ENCODE measurements at regions not wholly inside any gene's neighbourhood (a gene's known extent, or its start where the extent isn't known, plus 50 kb on each side); places are given as distances from the start of the nearest gene placed in this dataset.

DNA sequence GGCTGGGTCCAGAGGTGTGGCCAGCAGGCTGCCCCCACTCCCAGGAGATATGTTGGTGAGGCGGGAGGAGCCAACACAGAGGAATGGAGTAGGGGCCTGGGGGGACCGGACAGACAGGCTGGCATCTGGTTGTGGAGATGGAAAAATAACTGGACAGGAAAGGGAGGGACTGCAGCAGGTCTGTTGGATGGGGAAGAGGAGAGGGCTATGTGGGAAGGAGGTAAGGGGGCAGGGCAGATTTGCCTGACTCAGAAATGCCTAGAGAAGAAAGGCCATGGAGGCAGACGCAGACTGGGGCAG lies 160.4 kb downstream of the TRIM29 start:
- H3K36me3 Mint-ChIP-seq, result no peaks in the 10 kb centered on the region
- no peak overlapping the region for H3K4me3 Mint-ChIP-seq
- no peaks in the 10 kb centered on the region for H3K4me1 Mint-ChIP-seq (ENCODE audit: low read depth in 2 of 2)
- peaks cover 0 to 14% of the 10 kb centered on the region in 2 donors for H3K27me3 Mint-ChIP-seq
- H3K27ac Mint-ChIP-seq, result no peak overlapping the region
- no peaks in the 10 kb centered on the region for H3K9me3 Mint-ChIP-seq
- ATAC-seq (peak in 1 of 2 donors; percentile 38), DNase-seq (ENCODE audit: low spot score) (no peak)

DNA sequence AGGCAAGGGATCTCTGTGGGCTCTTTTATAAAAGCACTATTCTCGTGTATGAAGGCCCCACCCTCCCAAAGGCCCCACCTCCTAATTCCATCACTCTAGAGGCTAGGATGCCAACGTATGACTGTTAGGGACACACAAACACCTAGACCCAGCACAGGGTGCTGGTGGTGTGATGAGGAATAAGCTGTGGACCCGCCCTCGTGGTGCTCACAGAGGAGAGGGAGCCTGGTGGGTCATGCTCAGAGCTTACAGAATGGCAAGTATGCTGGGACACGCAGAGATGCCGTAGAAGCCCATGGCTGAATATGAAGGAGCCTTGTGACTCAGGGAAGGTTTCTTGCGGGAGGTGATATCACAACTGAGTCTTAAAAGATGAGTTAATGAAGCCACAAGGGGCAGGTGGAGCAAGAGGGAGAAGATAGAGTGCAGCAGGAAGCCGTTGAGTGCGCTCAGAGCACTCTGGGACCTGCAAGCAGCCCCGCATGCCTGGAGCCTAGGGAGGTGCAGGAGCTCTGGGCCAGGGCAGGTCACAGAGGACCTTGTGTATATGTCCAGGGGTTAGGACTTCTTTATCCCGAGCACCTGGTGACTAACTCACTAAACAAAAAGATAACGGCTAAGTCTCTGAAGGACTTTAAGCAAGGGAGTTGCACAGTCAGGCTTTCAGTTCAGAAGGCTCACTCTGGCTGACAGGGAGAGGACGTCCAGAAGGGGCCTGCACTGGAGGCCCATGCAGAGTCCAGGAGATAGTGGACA lies 160.9 kb downstream of the TRIM29 start:
- Mint-ChIP-seq H3K9me3 (no peaks in the 10 kb centered on the region), H3K27ac (no peak overlapping the region), H3K4me1 (ENCODE audit: low read depth in 2 of 2) (no peaks in the 10 kb centered on the region), H3K27me3 (peaks cover 0 to 14% of the 10 kb centered on the region in 2 donors), H3K4me3 (no peak overlapping the region), H3K36me3 (no peaks in the 10 kb centered on the region)
- ATAC-seq (no peak), DNase-seq (ENCODE audit: low spot score) (no peak)

DNA sequence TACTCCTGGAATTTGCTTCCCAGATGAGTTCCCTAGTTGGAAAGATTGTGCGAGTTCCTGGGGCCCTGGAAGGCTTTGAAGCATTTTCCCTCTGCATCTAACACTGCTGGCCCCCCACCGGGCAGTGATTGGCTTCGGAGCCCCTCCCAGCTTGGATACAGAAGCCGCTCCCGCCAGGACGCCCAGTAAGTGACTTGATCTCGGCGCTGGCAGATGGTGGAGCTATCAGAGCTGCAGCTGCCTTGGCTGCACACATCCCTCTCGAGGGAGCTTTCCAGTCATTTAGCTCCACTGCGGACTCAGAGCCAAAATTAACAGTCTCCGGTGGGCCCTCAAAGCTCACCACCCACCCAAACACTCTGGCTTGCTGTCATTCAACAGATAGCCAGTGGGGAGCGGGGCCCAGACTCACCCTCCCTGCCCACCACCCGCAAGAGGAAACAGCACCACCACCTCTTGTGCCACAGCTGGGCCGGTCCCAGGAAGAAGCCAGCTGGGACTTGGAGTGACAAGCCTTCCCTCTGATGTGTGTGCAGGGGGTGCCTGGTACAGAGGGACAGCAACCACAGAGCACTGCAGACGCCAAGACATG lies 162.3 kb downstream of the TRIM29 start:
- no peak for DNase-seq (ENCODE audit: low spot score)
- H3K9me3 Mint-ChIP-seq, result no peaks in the 10 kb centered on the region
- H3K36me3 Mint-ChIP-seq, result no peaks in the 10 kb centered on the region
- H3K4me1 Mint-ChIP-seq (ENCODE audit: low read depth in 2 of 2), result no peaks in the 10 kb centered on the region
- H3K27me3 Mint-ChIP-seq, result peaks cover 1 to 14% of the 10 kb centered on the region in 2 donors
- ATAC-seq, result no peak
- no peak overlapping the region for H3K4me3 Mint-ChIP-seq
- no peak overlapping the region for H3K27ac Mint-ChIP-seq

DNA sequence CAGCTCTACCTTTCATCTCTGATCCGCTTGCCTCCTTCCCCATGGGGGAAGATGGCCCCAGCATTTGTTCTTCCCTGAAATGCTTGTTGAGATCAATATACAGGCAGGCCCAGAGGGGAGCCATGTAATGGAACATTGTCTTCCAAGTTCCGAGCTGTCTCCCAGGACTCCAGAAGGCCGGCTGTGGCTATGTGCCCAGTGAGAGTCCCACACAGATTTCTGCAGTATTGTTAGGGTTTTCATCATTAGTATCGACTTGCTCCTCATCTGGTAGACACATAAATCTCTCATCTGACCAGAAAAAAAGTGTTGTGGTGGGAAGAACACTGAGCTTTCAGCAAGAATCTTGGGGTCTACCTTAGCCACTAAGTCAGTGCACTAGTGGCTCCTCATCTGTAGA lies 163.4 kb downstream of the TRIM29 start:
- ATAC-seq (no peak), DNase-seq (ENCODE audit: low spot score) (no peak)
- H3K27ac Mint-ChIP-seq, result no peak overlapping the region
- H3K9me3 Mint-ChIP-seq, result no peaks in the 10 kb centered on the region
- H3K4me3 Mint-ChIP-seq, result no peak overlapping the region
- peaks cover 5 to 14% of the 10 kb centered on the region in 2 donors for H3K27me3 Mint-ChIP-seq
- H3K36me3 Mint-ChIP-seq, result no peaks in the 10 kb centered on the region
- H3K4me1 Mint-ChIP-seq (ENCODE audit: low read depth in 2 of 2), result no peaks in the 10 kb centered on the region

DNA sequence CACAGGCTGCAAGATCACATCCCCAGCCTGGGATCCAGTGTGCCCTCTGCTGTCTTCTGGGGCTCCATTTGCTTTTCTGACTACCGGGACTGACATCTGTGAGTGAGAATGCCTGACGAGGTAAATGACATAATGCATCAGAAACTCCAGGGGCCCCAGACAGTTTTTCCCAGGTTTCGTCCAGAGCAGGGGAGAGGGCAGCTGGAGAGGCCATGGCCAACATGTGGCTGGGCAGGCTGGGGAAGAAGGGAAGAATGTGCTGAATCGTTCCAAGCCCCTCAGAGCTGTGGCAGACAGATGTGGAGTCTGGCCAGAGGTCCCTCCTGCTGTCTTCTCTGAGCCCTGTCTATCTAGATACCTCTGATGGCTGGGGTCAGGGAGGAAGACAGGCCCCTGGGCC lies 163.9 kb downstream of the TRIM29 start:
- peaks cover 9 to 14% of the 10 kb centered on the region in 2 donors for H3K27me3 Mint-ChIP-seq
- no peak overlapping the region for H3K4me3 Mint-ChIP-seq
- DNase-seq (ENCODE audit: low spot score), result no peak
- no peak overlapping the region for H3K27ac Mint-ChIP-seq
- H3K9me3 Mint-ChIP-seq, result no peaks in the 10 kb centered on the region
- no peaks in the 10 kb centered on the region for H3K36me3 Mint-ChIP-seq
- no peak for ATAC-seq
- no peaks in the 10 kb centered on the region for H3K4me1 Mint-ChIP-seq (ENCODE audit: low read depth in 2 of 2)

DNA sequence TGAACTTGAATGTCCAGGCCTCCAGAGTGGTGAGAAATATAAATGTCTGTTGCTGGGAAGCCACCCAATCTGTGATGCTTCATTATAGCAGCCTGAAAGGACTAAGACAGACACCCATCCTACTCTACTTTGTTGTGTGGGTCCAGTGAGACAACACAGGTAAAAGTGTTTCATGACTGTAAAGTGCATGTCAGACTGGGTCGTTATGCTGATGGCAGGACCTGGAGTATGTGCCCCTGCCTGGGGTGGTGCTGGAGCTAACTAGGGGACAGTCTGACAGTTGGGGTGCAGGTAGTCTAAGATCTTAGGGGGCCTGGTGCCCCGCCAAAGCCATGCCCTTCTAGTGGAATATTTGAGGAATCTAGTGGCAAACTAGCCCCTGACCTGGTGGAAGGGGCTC lies 165.6 kb downstream of the TRIM29 start:
- no peaks in the 10 kb centered on the region for H3K9me3 Mint-ChIP-seq
- no peaks in the 10 kb centered on the region for H3K36me3 Mint-ChIP-seq
- H3K27ac Mint-ChIP-seq, result no peak overlapping the region
- ATAC-seq (no peak), DNase-seq (ENCODE audit: low spot score) (no peak)
- no peak overlapping the region for H3K4me3 Mint-ChIP-seq
- no peaks in the 10 kb centered on the region for H3K4me1 Mint-ChIP-seq (ENCODE audit: low read depth in 2 of 2)
- H3K27me3 Mint-ChIP-seq, result peaks cover 11% of the 10 kb centered on the region in 2 donors

DNA sequence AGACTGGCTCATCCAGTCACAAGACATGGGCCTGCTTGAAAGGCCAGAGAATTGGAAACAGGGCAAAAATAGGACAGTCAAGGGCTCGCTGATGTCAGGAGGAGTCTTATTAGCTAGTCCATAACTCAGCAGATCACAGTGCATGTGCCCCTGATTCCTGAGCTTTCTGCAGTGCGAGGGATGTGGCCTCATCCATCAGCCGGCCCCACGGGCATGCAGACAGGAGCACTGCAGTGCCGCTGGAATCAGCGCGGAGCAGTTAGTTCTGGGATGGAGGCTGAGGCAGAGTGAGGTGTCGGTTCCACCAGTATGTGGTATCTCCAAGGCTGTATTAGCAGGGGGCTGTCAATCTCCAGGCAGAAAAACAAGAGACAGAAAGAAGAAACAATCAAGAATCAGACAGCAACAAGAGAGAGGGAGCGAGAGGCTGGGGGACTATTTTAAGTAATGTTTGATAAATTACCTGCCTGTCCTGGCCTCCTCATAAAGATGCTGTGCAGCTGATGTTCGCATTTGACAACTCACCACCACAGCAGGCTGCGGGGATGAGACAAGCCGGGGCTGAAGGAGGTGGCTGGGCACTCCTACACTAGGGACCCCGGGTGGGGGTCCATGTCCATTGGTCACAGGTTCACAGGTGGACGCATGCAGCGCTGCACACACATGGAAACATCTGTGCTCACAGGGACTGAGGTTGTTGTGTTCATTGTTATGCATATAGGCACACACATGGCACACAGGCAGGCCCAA lies 167.2 kb downstream of the TRIM29 start:
- Mint-ChIP-seq H3K36me3 (no peaks in the 10 kb centered on the region), H3K9me3 (no peaks in the 10 kb centered on the region), H3K4me3 (no peak overlapping the region), H3K27me3 (peaks cover 6 to 11% of the 10 kb centered on the region in 2 donors), H3K27ac (no peak overlapping the region), H3K4me1 (ENCODE audit: low read depth in 2 of 2) (no peaks in the 10 kb centered on the region)
- no peak for ATAC-seq
- no peak for DNase-seq (ENCODE audit: low spot score)

DNA sequence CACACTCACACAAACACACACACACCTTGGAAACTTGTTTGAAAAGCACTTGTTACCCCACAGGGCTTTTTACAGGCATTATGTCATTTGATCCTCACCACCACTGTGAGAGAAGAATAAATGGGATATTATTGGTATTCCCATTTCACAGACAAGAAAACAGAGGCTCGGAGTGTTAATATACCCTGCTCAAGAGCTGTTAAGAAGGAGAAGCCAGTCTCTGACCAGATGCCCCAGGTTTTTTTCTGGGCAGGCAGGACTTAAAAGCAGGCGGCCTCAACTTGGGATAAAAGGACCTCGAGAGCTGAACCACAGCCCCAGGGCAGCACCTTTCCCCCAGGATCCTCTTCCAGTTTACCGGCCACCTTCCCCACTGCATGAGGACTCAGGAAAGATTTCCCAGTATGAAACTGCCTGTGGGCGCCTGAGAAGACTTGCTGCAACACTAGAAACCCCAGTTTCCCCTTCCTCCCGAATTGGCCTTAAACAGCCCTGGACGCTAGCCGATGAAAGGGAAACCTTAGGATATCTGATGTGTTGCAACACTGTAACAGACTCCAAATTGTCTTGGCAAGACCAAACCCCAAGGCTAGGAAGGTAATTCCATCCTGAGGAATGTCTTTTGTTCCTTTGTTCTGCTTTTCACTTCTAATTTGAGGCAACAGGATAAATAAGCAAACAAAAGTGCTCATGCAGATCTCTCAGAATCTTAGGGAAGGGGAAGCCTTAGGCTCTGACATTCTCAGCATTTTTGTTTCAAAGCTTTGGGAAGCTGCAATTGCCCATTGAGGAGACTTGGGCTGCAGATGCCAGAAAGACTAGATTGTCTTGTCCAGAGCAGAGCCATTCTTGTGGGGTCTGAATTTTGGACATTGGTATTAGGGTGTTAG lies 173.5 kb downstream of the TRIM29 start:
- Mint-ChIP-seq H3K27ac (no peak overlapping the region), H3K4me1 (ENCODE audit: low read depth in 2 of 2) (no peaks in the 10 kb centered on the region), H3K9me3 (no peaks in the 10 kb centered on the region), H3K4me3 (no peak overlapping the region), H3K27me3 (peaks cover 11 to 29% of the 10 kb centered on the region in 2 donors), H3K36me3 (no peaks in the 10 kb centered on the region)
- no peak for ATAC-seq
- DNase-seq (ENCODE audit: low spot score), result no peak

DNA sequence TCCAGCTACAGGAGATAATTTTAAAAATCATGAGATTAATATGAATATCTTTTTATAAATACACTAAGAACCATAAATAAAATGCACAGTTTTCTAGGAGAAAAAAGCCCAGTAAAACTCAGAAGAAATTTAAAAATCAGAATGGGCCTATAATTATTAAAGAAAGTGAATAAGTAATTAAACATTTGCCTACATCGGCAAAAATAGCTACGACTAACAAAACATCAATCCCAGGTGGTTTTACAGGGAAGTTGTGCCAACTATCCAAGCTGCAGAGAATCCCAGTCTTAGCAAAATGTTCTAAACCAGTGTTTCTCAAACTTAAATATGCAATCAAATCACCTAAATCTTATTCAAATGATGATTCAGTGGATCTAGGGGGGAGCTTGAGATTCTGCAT lies 180.0 kb downstream of the TRIM29 start:
- Mint-ChIP-seq H3K27me3 (peaks cover 30 to 44% of the 10 kb centered on the region in 2 donors), H3K4me1 (ENCODE audit: low read depth in 2 of 2) (no peaks in the 10 kb centered on the region), H3K9me3 (no peaks in the 10 kb centered on the region), H3K27ac (no peak overlapping the region), H3K4me3 (no peak overlapping the region), H3K36me3 (no peaks in the 10 kb centered on the region)
- ATAC-seq, result no peak
- no peak for DNase-seq (ENCODE audit: low spot score)

DNA sequence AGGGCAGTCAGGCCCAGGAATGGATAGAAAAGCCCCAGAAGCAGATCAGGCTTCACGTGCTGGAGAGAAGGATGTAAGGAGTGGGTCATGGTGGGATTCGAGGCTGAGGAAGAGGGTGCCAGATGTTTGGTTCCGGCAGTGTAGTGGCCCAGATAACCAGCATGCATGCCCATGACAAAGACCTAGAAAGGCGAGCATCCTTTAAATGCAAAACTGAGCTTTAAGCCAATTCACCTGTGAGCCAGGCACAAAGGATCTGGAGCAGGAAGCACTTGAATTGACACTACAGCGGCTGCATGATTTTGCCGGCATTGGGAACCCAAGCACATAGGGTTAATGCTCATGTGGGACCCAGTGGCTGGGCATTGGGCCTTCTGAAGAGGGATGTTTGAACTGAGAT lies 185.5 kb downstream of the TRIM29 start:
- H3K4me1 Mint-ChIP-seq (ENCODE audit: low read depth in 2 of 2), result no peaks in the 10 kb centered on the region
- H3K9me3 Mint-ChIP-seq, result no peaks in the 10 kb centered on the region
- H3K4me3 Mint-ChIP-seq, result no peak overlapping the region
- H3K36me3 Mint-ChIP-seq, result no peaks in the 10 kb centered on the region
- peaks cover 36 to 37% of the 10 kb centered on the region in 2 donors for H3K27me3 Mint-ChIP-seq
- ATAC-seq (no peak), DNase-seq (ENCODE audit: low spot score) (no peak)
- H3K27ac Mint-ChIP-seq, result no peak overlapping the region

DNA sequence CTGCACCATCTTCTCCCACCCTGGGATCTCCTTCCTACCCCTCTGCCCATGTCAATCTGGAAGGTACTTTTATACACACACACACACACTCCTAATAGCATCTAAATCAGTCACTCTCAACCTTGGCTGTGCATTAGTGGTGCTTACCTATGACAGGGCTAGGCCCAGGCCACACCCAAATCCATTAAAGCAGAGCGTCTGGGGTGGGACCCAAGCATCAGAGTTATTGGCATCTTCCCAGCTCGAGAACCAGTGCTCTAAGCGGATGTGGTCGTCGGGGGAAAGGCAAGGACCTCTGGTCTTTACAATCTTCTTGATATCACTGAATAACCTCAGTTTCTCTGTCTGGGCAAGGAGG lies 194.6 kb downstream of the TRIM29 start:
- peaks cover 18 to 46% of the 10 kb centered on the region in 2 donors for H3K27me3 Mint-ChIP-seq
- ATAC-seq (no peak), DNase-seq (ENCODE audit: low spot score) (no peak)
- H3K36me3 Mint-ChIP-seq, result no peaks in the 10 kb centered on the region
- no peaks in the 10 kb centered on the region for H3K9me3 Mint-ChIP-seq
- H3K27ac Mint-ChIP-seq, result no peak overlapping the region
- H3K4me3 Mint-ChIP-seq, result no peak overlapping the region
- no peaks in the 10 kb centered on the region for H3K4me1 Mint-ChIP-seq (ENCODE audit: low read depth in 2 of 2)

DNA sequence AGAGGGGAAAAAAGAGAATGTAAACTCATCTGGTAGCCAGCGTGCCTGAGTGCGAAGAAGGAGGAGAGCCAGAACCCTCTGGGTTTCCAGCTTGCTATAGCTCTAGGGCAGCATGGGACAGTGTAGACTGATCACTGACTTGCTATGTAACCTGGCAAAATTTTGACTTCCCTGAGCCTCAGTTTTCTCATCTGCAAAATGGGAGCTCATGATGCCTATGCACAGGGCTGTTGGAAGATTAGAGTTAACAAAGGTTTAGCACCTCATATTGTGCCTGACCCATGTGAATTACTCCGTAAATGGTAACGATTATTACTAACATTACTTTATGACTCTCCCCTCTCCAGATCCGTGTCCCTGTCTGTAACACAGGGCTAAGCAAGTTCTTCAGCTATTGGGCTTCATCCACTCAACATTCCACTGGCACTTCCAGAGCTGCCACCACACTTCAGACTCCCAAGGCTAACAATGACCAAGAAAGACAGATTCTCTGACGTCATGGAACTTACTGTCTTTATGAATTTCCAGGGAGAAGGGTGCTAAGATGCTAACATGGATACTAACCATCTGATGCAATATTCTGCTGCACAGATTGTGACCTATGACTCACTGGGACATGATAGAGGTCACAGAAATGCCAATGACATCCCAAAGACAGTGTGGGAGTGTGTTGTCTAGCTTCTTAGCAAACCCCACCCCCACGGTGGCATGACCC lies 195.2 kb downstream of the TRIM29 start:
- Mint-ChIP-seq H3K27me3 (peaks cover 18 to 46% of the 10 kb centered on the region in 2 donors), H3K27ac (no peak overlapping the region), H3K36me3 (no peaks in the 10 kb centered on the region), H3K4me1 (ENCODE audit: low read depth in 2 of 2) (no peaks in the 10 kb centered on the region), H3K4me3 (no peak overlapping the region), H3K9me3 (no peaks in the 10 kb centered on the region)
- ATAC-seq, result peak in 1 of 2 donors; percentile 7
- DNase-seq (ENCODE audit: low spot score), result no peak

DNA sequence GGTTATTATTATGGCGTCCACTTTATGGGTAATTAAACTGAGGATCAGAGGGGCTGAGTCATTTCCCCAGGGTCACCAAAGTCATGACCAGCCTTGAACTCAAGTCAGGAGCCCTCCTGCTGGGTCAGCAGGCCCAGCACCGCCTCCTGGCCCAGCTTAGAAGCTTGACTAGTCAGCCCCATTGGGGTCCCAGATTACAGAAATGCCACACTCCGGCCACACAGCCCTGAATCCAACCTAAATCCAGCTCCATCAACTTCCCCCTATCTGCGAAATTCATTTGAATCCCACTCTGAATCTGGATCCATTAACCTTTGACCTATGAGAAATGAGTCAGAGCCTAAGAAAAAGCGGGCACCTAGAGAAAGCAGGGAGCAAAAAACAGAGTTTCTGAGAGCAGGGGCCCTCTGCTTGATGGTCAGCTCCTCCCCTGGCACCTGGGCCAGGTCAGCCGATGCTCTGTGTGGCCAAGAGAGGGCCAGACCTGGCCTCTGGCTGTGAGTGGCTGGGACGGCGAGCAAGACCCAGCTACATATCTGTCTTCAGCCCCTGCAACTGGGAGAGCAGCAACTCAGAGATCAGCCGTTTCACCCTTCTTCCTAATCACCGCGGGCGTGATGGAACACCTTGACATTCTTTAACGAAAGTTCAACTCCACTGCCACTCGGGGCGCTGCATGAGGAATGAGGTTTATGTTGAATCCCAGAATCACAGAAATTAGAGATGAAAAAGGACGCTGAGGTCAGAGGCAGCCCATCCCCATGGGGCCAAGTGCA lies 196.1 kb downstream of the TRIM29 start:
- no peak for DNase-seq (ENCODE audit: low spot score)
- H3K27ac Mint-ChIP-seq, result no peak overlapping the region
- no peak for ATAC-seq
- peaks cover 13 to 38% of the 10 kb centered on the region in 2 donors for H3K27me3 Mint-ChIP-seq
- no peaks in the 10 kb centered on the region for H3K4me1 Mint-ChIP-seq (ENCODE audit: low read depth in 2 of 2)
- H3K9me3 Mint-ChIP-seq, result no peaks in the 10 kb centered on the region
- H3K4me3 Mint-ChIP-seq, result no peak overlapping the region
- no peaks in the 10 kb centered on the region for H3K36me3 Mint-ChIP-seq

All from natural killer cell treated with Interleukin-12 subunit alpha and Interleukin-12 subunit beta and Interleukin-15 and Interleukin-18, amount 100 ng/mL, for 72 hours (primary cell).